ENCODE measurements at regions not wholly inside any gene's neighbourhood (a gene's known extent, or its start where the extent isn't known, plus 50 kb on each side); places are given as distances from the start of the nearest gene placed in this dataset.
A peak's percentile ranks its signal among the peaks of the same experiment; 100 is the strongest.

DNA sequence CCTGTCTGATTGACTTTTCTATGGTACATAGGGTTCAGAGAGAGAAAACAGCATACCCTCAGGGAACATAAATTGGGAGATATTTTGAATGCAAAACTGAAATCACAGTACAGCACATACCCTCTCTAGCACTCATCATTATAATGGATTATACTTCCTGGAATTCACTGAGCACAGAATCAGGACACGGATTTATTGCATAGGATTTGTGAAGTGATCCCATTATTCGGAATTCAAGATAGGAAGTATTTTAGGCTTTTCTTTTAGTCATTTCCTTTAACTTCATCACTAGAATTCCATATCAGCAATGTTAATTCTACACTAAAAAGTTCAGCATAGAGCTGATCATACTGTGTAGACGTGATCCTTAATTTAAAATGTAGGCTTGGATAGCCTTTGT lies 407.0 kb downstream of the PID1 start:
- peak; percentile 64 for DNase-seq (ENCODE audit: low spot score)

DNA sequence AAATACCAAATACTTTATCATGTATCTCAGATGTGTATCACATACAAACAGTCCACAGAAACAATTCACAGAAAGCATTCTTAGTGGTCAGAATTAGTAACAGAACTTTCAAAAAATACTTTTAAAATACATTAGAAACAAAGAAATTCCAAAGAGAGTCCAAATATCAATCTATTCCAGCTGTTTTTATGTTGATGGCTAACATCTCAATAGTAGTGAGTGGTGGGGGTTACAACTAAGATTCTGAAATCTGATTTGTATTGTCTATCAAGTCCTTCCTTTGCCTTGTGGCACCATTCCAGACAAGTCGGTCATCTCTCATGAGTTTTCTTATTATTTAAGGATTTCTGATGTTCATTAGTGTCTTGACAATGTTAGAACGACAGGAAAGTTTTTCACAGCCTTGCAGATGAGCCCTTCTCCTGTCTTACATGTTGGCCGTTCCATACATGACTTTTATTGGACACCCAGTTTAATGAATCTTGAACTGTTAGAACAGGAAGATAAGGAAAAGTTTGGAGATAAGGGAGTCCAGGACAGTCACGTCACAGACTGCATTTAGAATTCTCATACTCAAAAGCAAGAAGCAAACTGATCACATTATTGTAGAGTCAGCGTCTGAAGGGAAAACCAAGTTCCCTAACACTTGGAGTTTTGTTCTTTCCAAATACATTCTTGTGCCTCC lies 410.3 kb downstream of the PID1 start:
- DNase-seq (ENCODE audit: low spot score), result peak; percentile 53

DNA sequence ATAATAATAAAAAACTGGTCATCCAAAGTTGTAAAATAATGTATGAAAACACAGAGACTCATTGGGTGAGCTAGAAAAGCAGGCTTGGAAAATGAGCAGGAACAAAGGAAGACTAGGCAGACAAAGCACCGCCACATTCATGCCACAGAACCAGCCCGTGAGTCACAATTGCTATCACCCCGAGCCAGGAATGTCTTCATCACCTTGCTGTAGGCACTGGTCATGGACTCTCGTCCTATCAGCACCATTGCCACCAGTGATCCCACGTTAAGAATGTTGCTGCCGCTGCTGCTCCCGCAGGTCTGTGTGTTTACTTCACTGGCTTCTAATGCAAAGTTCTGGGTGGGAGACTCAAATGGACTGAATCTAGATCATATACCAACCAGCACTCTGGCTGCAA lies 417.9 kb downstream of the PID1 start:
- no peak for DNase-seq (ENCODE audit: low spot score)

DNA sequence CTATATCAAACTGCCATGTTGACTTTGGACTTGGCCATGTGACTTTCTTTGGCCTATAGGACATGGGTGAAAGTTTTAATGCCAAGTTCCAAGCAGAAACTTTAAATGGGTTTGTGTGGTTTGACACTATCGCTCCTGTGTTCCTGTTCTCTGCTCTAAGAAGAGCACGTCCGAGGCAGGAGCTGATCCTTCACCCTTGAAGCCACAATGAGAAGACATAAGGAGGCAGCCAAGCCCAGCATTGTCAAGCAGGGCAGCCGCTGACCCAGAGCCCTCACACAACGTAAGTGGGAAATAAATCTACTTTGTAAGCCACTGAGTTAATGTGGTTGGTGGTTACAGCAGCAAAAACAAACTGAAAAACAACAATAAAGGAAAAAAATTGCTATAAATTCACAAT lies 422.4 kb downstream of the PID1 start:
- no peak for DNase-seq (ENCODE audit: low spot score)

DNA sequence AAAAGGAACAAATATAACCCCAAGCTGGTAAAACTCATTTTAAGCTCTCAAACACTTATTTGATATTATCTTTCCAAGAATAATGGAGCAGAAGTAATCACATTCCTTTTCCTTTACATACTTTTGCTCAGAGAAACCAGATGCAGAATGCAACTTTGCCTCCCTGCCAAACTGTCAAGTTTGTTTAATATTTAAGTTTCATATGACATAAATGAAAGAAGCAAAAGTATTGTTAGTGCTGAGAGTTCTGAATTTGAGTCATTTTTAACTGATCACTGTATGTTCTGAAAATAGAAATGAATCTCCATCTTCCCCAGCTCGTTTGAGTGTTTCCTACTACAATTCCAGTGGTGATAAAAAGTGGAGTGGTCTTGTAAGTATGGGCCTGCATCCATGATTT lies 423.4 kb downstream of the PID1 start:
- peak; percentile 38 for DNase-seq (ENCODE audit: low spot score)

DNA sequence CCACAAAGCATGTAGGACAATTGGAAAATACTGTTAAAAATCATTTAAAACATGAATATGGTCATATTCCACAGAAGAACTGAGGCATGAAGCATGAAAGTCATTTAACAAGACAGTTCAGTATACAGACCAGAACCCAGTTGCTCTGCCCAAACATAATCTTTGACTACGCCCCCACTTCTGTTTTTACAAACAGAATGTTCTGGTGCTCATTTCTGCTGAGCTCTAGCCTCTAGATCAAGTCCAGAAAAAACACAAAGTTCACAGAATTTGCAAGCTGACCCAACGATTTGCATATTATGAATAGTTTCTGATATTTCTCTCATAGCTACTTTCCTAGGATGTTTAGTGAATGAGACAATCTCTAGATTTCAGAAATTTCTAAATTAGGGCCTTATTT lies 424.9 kb downstream of the PID1 start:
- peak; percentile 55 for DNase-seq (ENCODE audit: low spot score)

DNA sequence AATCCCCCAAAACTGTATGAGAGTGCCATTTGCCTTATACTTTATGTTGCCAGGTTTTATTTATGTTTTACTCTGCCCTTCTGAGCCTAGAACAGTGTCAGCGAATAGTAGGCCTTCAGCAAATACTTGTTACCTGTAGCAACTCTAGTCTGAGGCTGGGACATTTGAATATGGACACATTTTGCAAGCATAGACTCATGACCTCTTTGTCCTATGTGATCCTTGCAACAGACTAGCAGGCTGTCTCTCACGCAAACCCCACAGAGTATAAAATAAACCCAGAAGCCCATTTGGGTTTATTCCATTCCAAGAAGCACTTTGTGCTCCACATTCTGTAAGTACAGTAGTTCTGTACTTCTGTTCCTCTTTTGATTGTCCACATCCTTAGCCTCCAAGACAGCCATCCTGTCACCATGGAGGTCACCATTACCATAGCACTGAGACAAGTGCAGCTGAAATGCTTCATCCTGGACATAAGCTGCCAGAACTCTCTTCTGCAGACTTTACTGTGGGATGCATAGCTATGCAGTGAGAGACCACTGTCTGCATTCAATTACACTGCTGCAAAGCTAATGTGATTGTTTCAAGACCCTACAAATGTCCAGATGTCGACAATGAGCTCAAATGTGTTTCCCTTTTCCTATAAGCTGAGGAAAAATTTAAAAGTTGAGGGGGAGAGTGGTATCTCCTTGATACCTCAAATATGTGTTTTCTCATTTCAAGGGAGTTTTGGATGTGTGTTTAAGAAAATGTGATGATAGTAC lies 425.7 kb downstream of the PID1 start:
- no peak for DNase-seq (ENCODE audit: low spot score)

DNA sequence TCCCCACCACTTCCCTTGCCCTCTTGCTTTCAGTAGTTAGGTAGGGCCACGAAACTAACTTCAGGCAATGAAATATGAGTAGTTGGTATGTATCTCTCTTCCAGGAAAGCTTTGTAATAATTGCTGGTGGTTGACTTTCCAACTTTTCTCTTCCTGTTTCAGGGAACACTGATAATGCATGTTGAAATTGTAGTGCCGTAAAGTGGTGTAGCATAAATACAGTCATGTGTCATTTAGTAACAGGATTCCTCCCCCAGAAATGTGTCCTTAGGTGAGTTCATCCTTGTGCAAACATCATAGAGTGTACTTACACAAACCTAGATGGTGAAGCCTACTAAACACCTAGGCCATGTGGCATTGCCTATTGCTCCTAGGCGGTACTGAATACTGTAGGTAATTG lies 429.2 kb downstream of the PID1 start:
- no peak for DNase-seq (ENCODE audit: low spot score)

DNA sequence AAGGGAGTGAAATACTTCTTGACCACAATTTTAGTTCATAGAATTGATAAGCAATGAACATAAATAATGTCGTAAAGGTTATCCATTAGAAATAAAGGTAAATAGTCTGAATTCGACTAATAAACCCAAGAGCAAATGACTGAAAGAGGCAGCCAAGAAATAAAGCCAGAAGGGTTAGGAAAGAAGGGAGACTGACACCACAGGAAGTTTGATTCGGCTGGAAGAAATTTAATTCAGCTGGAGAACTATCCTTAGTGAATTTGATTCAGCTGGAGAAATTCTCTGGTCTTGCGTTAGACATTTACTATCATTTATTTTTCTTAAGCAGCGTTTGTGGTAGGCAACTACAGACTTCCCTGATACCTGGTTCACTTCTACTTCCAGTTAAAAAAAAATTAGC lies 429.6 kb downstream of the PID1 start:
- DNase-seq (ENCODE audit: low spot score), result no peak

DNA sequence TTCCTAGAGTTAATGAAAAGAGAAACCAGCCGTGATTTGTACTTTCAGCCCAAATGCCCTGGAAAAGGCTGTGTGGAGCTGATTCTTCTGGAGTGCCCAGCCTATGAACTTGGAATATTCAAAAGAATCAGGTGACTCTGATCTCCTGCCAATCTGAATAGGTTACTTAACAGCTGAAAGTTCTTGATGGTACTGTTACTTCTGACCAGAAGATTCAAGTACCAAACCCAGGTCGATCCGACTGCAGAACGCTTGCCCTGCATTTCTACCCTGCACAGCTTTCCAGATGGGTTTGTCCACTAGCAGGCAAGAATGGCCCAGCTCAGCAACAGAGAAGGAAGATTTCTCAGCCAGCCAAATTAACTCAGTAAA lies 430.4 kb downstream of the PID1 start:
- DNase-seq (ENCODE audit: low spot score), result no peak

DNA sequence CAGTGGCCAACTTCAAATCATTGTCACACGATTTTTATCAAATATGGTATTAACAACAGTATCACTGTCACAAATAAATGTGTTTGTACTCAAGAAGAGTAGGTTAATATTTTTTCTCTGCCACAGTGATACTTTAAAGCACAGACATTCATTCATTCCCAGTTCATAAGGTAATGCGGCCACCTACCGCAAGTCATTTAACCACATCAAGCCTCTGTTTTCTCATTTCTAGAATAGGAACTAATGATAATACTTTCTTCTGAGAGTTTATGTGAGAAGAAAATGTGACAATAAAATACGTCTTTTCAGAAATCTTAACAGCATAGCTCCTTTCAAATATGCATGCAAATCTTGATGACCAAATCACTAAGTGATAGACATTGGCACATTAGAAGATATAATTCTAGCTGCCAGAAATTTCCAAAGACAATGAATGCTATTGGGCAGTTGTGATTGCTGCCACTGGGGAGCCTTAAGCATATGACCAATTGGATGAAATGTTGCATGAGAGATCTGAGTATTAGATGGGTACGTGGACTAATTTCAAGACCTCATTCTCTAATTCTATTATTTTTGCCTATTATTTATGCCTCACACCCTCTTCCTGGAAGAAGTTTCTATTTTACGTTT lies 430.9 kb downstream of the PID1 start:
- DNase-seq (ENCODE audit: low spot score), result no peak

DNA sequence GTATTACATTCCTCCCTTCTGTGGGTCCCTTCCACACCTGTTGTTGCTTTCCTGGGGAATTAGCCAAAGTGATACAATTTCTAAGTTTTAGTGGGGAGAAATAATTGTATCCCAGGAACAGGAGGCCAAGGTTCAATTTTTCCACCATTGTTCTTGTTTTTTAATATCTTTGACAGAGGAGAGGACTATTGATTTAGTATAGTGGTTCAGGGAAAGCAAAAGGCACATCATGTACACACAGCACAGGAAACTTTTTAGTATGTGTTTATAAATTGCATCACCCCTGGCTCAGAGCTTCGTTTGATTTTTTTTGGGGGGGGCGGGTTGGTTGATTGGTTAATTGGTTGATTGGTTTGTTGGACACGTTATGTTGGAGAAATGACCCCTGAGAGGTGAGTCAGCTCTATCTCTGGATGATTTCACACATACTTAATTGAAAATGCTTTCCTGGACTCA lies 431.6 kb downstream of the PID1 start:
- DNase-seq (ENCODE audit: low spot score), result no peak

DNA sequence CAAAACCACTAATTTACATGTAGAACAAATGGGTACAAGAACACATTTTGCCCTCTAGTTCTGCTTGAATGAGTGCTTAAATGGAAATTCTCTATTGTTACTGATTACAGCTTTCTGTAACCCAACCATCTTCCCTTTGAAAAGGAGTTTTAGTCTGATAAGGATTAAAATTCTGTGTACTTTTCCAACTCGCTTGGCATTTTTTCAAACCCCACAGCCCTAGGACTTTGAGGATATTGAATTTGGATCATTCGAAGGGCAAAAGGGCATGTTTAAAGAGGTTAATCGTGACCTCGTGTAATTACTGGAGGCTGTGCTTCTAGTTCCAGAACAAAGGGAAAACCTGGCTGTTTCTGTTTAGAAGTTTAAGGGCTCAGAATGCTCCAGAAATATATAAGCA lies 432.3 kb downstream of the PID1 start:
- no peak for DNase-seq (ENCODE audit: low spot score)

DNA sequence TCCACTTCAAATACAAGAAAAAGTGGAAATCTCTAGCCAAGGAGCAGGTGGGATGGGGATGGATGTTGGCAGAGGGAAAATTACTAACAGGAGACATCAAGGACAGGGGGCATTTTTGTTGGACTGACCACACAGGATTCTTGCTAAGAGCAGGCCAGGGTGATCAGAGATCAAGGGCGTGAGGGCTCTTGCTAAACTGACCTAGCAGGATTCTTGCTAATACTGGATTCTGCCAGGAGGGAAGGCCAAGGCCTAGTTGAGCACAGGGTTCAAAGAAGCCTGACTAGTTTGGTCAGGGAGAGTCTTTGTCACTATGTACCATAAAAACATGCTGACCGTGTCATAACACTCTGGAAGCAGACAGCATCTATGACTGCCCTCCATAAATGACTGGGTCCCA lies 442.7 kb downstream of the PID1 start:
- DNase-seq (ENCODE audit: low spot score), result no peak

DNA sequence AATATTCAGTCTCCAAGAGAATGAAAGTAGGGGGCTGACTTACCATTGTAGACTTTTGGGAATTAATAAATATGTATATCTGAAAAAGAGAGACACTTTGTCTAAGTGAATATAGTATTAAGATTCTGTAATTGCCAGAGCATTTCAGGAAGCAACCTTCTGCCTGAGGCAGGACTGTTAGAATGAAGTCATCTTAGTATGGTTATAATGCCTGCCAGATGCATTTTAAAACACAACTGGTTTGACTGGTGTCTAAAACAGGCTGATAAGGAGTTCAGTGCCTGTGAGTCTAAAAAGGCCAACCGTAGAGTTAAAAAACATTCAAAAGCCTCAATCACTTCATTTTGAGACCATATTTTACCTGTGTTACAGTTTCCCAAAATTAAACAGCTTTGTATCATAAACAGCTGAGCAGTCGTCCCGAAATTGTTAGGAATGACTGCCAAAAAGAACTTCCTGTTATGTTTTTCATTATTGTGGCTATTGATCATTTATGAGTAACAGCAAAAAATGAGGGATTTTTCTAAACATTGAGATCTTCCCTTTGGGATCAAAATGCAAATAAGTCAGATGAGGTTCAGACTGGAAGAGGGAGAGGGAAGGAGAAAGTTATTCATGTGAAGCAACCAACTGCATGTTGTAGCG lies 443.9 kb downstream of the PID1 start:
- DNase-seq (ENCODE audit: low spot score), result peak; percentile 40

DNA sequence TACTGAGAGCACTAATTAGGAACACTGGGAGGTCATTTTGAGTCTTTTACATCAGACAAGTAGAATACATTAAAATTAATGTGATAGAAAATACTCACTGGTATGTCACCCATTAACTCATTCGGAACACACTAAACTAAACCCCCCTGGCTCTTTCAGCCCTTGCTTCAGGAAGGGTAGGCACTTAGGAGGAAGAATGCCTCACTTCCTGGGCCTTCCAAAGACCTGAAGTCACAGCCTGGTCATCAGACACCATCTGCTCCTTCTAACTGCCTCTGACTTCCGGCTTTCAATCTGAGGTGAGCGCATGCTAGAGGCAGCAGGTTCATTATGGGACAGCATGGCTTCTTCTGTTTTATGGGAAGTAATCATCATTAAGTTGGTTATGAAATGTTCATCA lies 451.4 kb downstream of the PID1 start:
- DNase-seq (ENCODE audit: low spot score), result no peak

DNA sequence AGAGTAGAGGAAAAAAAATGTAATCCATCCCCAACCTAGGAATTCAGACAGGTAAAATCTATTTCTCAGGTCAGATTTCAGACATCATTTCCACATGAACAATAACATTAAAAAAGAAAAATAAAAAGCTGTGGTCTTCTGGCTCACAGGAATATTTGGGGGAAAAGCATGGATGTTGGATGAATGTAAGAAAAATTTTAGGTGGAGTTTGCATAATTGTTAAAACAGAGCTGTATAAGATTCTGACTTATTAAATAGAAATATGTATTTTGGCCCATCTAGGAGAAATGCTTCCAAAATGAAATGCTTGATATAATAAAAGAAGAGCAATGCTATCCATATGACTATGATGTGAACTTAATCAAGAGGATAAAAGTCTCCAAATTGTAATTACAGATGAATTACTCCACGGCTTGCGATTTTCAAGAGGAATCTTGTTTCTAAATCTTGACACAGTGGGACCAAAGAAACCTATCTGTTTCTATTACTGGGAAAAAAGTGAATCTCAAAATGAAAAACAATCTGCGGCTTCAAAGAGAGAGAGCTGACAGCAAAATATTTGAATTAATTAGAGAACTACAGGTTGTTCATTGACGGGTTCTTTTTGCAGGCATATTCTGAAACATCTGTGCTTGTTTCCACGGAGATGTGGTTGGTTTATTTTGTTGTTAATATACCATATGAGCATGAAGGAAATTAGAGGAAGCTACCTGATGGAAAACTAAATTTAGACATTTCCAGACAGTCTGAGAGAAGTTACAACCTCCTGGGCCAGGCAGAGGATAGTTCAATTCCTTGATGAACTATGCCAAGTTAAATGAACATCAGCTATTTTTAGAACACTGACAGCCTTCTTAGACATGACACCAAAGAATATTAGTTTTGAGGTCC lies 468.7 kb downstream of the PID1 start:
- no peak for DNase-seq (ENCODE audit: low spot score)

DNA sequence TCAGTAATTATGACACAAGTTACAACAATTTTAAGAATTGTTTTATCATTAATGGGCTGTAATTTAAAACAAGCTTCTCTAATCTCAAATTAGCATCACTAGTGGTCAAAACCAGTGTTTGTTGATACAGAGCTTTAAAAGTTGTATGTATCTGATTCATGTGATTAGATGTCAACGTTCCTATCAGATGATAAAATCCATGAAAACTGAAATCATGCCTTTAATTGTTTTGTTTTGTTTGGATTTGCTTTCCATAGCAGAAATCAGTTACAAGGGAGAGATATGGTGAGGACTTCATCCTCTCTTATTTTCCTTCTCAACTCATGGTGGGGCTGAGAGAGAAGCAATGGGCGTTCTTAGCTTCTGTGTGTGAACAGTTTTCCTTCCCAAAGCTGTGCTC lies 469.6 kb downstream of the PID1 start:
- DNase-seq (ENCODE audit: low spot score), result no peak

DNA sequence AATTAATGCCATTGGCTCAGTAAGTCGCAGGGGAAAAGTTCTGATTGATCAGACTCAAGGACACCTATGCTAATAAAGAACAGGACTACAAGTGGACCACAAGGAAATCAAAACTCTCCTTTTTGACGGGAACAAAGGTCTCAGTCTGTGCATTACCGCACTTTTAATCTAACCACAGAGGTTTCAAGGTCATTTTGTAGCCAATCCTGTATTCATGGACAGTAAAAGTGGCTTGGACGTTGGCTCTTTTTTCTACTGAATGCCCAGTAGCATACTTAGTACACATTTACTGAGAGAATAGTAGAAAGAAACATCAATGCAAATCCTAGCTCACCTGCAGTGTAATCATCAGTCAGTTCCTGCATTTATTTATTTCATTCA lies 471.9 kb downstream of the PID1 start:
- DNase-seq (ENCODE audit: low spot score), result no peak

DNA sequence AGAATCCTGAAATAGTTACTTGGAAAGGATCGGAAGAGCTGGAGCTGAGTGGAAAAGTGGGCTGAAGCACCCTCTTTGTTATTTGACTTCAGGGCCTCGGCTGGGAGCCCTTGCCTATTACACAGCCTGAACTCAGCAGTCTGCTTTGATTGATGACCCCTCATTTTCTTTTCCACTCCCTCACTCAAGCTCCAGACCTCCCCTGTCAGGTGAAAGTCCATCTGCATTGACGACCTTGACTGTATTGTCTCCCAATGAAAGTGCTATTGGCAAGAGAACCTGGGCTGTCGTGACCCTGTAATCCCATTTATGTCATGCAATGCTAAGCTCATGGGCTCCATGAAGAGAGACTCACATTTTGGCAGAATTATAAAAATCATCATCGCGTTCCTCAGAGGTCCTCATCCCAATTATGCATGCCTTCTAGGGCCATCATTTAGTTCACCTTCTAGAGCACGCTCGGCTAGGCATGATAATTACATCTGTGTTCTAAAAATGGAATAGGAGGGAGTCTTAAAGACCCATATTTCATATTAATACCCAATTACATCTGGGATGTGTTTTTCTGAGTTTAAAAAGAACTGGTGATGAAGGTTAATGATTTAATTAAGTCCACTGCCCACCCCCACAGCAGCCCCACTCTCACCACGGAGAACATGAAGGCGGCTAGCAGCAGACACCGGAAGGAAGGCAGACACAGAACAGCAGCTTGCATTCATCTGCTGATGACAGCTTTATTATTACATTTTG lies 472.5 kb downstream of the PID1 start:
- DNase-seq (ENCODE audit: low spot score), result peak; percentile 21

DNA sequence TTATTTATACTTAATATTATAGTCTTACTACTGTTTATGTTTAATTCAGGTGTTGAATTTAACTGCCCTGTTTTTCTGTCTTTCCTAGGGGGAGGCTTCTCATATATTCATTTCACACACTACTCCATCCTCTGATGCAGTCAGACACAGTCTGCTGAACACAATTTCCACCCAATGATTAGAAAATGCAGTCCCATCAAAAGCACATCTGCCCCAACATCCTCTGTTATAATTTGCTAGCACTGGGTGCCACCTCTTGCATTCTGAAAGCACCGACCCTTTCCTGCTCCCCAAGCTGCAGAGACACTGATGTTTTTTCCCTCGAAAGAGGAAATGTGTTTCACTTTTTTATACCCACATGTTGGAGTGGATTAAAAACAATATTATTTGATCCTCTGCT lies 474.7 kb downstream of the PID1 start:
- no peak for DNase-seq (ENCODE audit: low spot score)
